ENCODE measurements at regions not wholly inside any gene's neighbourhood (a gene's known extent, or its start where the extent isn't known, plus 50 kb on each side); places are given as distances from the start of the nearest gene placed in this dataset.

GRCh38 chr6:14759976-14760672 lies 485.7 kb upstream of the JARID2 start:
- H3K4me3 Mint-ChIP-seq (ENCODE audit: unreplicated experiment), result no peak overlapping the region
- TF ChIP-seq, protein P1, sequence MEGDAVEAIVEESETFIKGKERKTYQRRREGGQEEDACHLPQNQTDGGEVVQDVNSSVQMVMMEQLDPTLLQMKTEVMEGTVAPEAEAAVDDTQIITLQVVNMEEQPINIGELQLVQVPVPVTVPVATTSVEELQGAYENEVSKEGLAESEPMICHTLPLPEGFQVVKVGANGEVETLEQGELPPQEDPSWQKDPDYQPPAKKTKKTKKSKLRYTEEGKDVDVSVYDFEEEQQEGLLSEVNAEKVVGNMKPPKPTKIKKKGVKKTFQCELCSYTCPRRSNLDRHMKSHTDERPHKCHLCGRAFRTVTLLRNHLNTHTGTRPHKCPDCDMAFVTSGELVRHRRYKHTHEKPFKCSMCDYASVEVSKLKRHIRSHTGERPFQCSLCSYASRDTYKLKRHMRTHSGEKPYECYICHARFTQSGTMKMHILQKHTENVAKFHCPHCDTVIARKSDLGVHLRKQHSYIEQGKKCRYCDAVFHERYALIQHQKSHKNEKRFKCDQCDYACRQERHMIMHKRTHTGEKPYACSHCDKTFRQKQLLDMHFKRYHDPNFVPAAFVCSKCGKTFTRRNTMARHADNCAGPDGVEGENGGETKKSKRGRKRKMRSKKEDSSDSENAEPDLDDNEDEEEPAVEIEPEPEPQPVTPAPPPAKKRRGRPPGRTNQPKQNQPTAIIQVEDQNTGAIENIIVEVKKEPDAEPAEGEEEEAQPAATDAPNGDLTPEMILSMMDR (IDR thresholded peaks at IDR 0.05; ENCODE audit: partially characterized antibody, unreplicated experiment), result no peak
- H3K27ac Mint-ChIP-seq (ENCODE audit: unreplicated experiment), result no peak overlapping the region
- no peaks in the 10 kb centered on the region for H3K27me3 Mint-ChIP-seq (ENCODE audit: unreplicated experiment)
- H3K4me1 Mint-ChIP-seq (ENCODE audit: low read depth, unreplicated experiment), result no peaks in the 10 kb centered on the region
- no peak for DNase-seq
- no peaks in the 10 kb centered on the region for H3K9me3 Mint-ChIP-seq (ENCODE audit: unreplicated experiment)
- no peaks in the 10 kb centered on the region for H3K36me3 Mint-ChIP-seq (ENCODE audit: unreplicated experiment)

DNA sequence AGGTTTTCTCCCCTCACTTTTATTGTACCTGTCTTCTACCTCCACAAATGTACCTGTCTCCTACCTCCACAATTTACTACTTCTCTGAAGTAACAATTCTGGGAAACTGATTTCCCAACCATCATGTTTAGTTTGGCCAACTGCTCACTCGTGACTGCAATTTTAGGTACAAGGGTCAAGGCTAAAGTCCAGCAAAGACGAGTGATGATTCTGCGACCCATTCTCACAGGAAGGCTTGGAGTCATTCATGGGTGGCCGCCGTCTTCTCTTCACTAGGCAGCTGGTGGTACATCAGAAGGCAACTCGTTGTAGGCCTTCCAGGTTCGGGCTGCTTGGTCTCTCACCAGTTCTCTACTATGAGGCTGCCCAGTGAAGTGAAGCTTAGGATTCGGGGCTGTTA lies 483.8 kb upstream of the JARID2 start:
- no peak overlapping the region for H3K27ac Mint-ChIP-seq (ENCODE audit: unreplicated experiment)

GRCh38 chr6:14763139-14763538 lies 482.7 kb upstream of the JARID2 start:
- TF ChIP-seq, protein P1 (IDR thresholded peaks at IDR 0.05; ENCODE audit: partially characterized antibody, unreplicated experiment), result no peak
- H3K27ac Mint-ChIP-seq (ENCODE audit: unreplicated experiment), result no peak overlapping the region
- H3K9me3 Mint-ChIP-seq (ENCODE audit: unreplicated experiment), result no peaks in the 10 kb centered on the region
- no peaks in the 10 kb centered on the region for H3K36me3 Mint-ChIP-seq (ENCODE audit: unreplicated experiment)
- H3K4me1 Mint-ChIP-seq (ENCODE audit: low read depth, unreplicated experiment), result no peaks in the 10 kb centered on the region
- no peak for DNase-seq
- no peak overlapping the region for H3K4me3 Mint-ChIP-seq (ENCODE audit: unreplicated experiment)
- no peaks in the 10 kb centered on the region for H3K27me3 Mint-ChIP-seq (ENCODE audit: unreplicated experiment)

More for the DNA sequence above, 483.8 kb upstream of the JARID2 start:
- no peak for DNase-seq
- Mint-ChIP-seq H3K4me3 (ENCODE audit: unreplicated experiment) (no peak overlapping the region), H3K9me3 (ENCODE audit: unreplicated experiment) (no peaks in the 10 kb centered on the region), H3K36me3 (ENCODE audit: unreplicated experiment) (no peaks in the 10 kb centered on the region), H3K27me3 (ENCODE audit: unreplicated experiment) (no peaks in the 10 kb centered on the region), H3K4me1 (ENCODE audit: low read depth, unreplicated experiment) (no peaks in the 10 kb centered on the region)
- TF ChIP-seq, protein P1 (IDR thresholded peaks at IDR 0.05; ENCODE audit: partially characterized antibody, unreplicated experiment), result no peak

DNA sequence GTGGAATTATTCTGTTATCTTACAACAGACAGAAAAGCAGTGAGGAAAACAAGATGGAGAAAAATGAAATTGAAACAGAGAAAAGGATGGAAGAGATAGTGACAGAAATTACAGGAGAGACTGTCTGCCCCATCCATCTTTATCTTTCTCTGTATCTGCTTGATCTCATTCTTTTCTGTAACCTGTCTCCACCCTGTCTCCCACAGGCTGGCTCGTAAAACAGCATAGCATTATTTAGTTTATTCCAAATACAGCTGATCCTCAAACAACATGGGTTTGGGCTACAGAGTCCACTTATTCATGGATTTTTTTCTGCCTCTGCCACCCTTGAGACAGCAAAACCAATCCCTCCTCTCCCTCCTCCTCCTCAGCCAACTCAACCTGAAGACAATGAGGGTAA lies 482.3 kb upstream of the JARID2 start:
- H3K9me3 Mint-ChIP-seq (ENCODE audit: unreplicated experiment), result no peaks in the 10 kb centered on the region
- H3K4me1 Mint-ChIP-seq (ENCODE audit: low read depth, unreplicated experiment), result no peaks in the 10 kb centered on the region
- H3K27me3 Mint-ChIP-seq (ENCODE audit: unreplicated experiment), result no peaks in the 10 kb centered on the region
- no peak overlapping the region for H3K27ac Mint-ChIP-seq (ENCODE audit: unreplicated experiment)
- TF ChIP-seq, protein P1 (IDR thresholded peaks at IDR 0.05; ENCODE audit: partially characterized antibody, unreplicated experiment), result no peak
- no peak overlapping the region for H3K4me3 Mint-ChIP-seq (ENCODE audit: unreplicated experiment)
- no peaks in the 10 kb centered on the region for H3K36me3 Mint-ChIP-seq (ENCODE audit: unreplicated experiment)
- no peak for DNase-seq

DNA sequence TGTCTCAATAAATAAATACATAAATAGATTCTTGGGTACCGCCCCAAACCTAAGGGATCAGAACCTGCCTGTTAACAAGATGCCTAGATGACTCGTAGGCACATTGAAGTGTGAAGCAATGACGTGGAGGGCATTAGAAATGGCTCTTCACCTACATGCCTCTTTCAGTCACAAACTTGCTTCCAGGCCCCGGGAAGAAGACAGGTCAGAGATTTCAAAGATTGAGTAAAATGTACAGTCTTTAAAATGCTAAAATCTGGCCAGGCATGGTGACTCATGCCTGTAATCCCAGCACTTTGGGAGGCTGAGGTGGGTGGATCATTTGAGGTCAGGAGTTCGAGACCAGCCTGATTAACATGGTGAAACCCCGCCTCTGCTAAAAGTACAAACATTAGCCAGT lies 480.8 kb upstream of the JARID2 start:
- Mint-ChIP-seq H3K27me3 (ENCODE audit: unreplicated experiment) (no peaks in the 10 kb centered on the region), H3K9me3 (ENCODE audit: unreplicated experiment) (no peaks in the 10 kb centered on the region), H3K27ac (ENCODE audit: unreplicated experiment) (no peak overlapping the region), H3K4me1 (ENCODE audit: low read depth, unreplicated experiment) (no peaks in the 10 kb centered on the region), H3K4me3 (ENCODE audit: unreplicated experiment) (no peak overlapping the region), H3K36me3 (ENCODE audit: unreplicated experiment) (no peaks in the 10 kb centered on the region)
- DNase-seq, result no peak
- TF ChIP-seq, protein P1 (IDR thresholded peaks at IDR 0.05; ENCODE audit: partially characterized antibody, unreplicated experiment), result no peak

All from glutamatergic neuron (in vitro differentiated cells).